H1 (cell line): ENCODE measurements at regions not wholly inside any gene's neighbourhood (a gene's known extent, or its start where the extent isn't known, plus 50 kb on each side); places are given as distances from the start of the nearest gene placed in this dataset.
A peak's percentile ranks its signal among the peaks of the same experiment; 100 is the strongest.

ENCODE experiments used
- BRCA1 ChIP-seq: IDR thresholded peaks from 2 replicates; pipeline ENCODE4 v1.6.1; 2012; ENCODE audit warnings: low read depth, low read length, improper control_type of control experiment
- CREB1 ChIP-seq: IDR thresholded peaks from 2 replicates; pipeline ENCODE4 v1.6.1; 2012; ENCODE audit warnings: inconsistent platforms
- FOSL1 ChIP-seq: IDR thresholded peaks from 2 replicates; pipeline ENCODE4 v1.6.1; 2011; ENCODE audit warnings: mild to moderate bottlenecking, low read depth, low read length, moderate library complexity; ENCODE audit not compliant: insufficient read depth
- GTF2F1 ChIP-seq: IDR thresholded peaks from 2 replicates; pipeline ENCODE4 v1.6.1; 2012; ENCODE audit warnings: low read depth, low read length, improper control_type of control experiment, borderline replicate concordance
- HDAC2 ChIP-seq, 2 experiments: fragments of 300-600 bp in 1 of 2; sonication (generic) in 1 of 2; IDR thresholded peaks; 2 replicates each; pipeline ENCODE4 v1.6.1; 2011 to 2012; ENCODE audit warnings: low read depth in 2 of 2, low read length in 2 of 2, mild to moderate bottlenecking in 2 of 2, moderate library complexity in 2 of 2, borderline replicate concordance in 1 of 2, inconsistent platforms in 1 of 2
- HDAC6 ChIP-seq: IDR thresholded peaks from one replicate; pipeline ENCODE4 v1.7.1; 2012; ENCODE audit warnings: low read depth, mild to moderate bottlenecking, inconsistent platforms, low read length, moderate library complexity
- JUND ChIP-seq: IDR thresholded peaks from 2 replicates; pipeline ENCODE4 v1.6.1; 2011; ENCODE audit warnings: mild to moderate bottlenecking, improper control_type of control experiment, low read length
- KDM1A ChIP-seq: fragments of 200-600, 300-600 bp; sonication (generic); IDR thresholded peaks from 2 replicates; pipeline ENCODE4 v1.7.1; 2016; ENCODE audit warnings: mild to moderate bottlenecking, low read length, borderline replicate concordance
- KDM4A ChIP-seq: IDR thresholded peaks from one replicate; pipeline ENCODE4 v1.7.1; 2012; ENCODE audit warnings: low read depth, mild to moderate bottlenecking, moderate library complexity, low read length, inconsistent platforms; ENCODE audit not compliant: severe bottlenecking
- NANOG ChIP-seq: IDR thresholded peaks from 2 replicates; pipeline ENCODE4 v1.6.1; 2011; ENCODE audit warnings: low read length, low read depth, mild to moderate bottlenecking, inconsistent platforms; ENCODE audit not compliant: insufficient read depth, poor library complexity, severe bottlenecking
- POU5F1 ChIP-seq: IDR thresholded peaks from 2 replicates; pipeline ENCODE4 v1.6.1; 2011; ENCODE audit warnings: low read depth, mild to moderate bottlenecking, low read length, moderate library complexity
- RAD21 ChIP-seq, 2 experiments: IDR thresholded peaks in 1 of 2; conservative IDR thresholded peaks in 1 of 2; 2 replicates each; pipeline ENCODE4 v1.6.1; 2011; ENCODE audit warnings: low read depth in 2 of 2, low read length in 2 of 2, improper control_type of control experiment in 1 of 2, inconsistent platforms in 1 of 2, mild to moderate bottlenecking in 1 of 2, moderate library complexity in 1 of 2
- SIRT6 ChIP-seq: IDR thresholded peaks from one replicate; pipeline ENCODE4 v1.7.1; 2012; ENCODE audit warnings: low read length, inconsistent platforms
- SP1 ChIP-seq: IDR thresholded peaks from 2 replicates; pipeline ENCODE4 v1.6.1; 2011; ENCODE audit warnings: low read depth, low read length
- SP4 ChIP-seq: IDR thresholded peaks from 2 replicates; pipeline ENCODE4 v1.6.1; 2012; ENCODE audit warnings: low read length, inconsistent platforms
- TAF1 ChIP-seq: IDR thresholded peaks from 2 replicates; pipeline ENCODE4 v1.6.1; 2011; ENCODE audit warnings: mild to moderate bottlenecking, low read depth, low read length
- TAF7 ChIP-seq: optimal IDR thresholded peaks from 2 replicates; pipeline ENCODE3; 2011; ENCODE audit warnings: low read depth, mild to moderate bottlenecking, inconsistent platforms, low read length, moderate library complexity, borderline replicate concordance
- TBP ChIP-seq: IDR thresholded peaks from 2 replicates; pipeline ENCODE4 v1.6.1; 2011; ENCODE audit warnings: low read depth, low read length, improper control_type of control experiment
- TEAD4 ChIP-seq: IDR thresholded peaks from 2 replicates; pipeline ENCODE4 v1.6.1; 2012; ENCODE audit warnings: low read depth, low read length, inconsistent platforms, mixed read lengths
- ZNF274 ChIP-seq: IDR thresholded peaks from 2 replicates; pipeline ENCODE4 v1.7.0; 2012; ENCODE audit warnings: low read length, borderline replicate concordance; ENCODE audit errors: extremely low read depth
- TF ChIP-seq, protein P1 (sequence below), 3 experiments: IDR thresholded peaks; 1 replicate in 2 of 3; 2 replicates in 1 of 3; pipeline versions ENCODE4 v1.5.1 to v1.6.1; 2011; ENCODE audit warnings: low read length in 3 of 3, mild to moderate bottlenecking in 3 of 3, inconsistent platforms in 2 of 3, low read depth in 1 of 3, moderate library complexity in 1 of 3; ENCODE audit not compliant: insufficient read depth in 1 of 3; ENCODE audit errors: control extremely low read depth in 1 of 3

DNA sequence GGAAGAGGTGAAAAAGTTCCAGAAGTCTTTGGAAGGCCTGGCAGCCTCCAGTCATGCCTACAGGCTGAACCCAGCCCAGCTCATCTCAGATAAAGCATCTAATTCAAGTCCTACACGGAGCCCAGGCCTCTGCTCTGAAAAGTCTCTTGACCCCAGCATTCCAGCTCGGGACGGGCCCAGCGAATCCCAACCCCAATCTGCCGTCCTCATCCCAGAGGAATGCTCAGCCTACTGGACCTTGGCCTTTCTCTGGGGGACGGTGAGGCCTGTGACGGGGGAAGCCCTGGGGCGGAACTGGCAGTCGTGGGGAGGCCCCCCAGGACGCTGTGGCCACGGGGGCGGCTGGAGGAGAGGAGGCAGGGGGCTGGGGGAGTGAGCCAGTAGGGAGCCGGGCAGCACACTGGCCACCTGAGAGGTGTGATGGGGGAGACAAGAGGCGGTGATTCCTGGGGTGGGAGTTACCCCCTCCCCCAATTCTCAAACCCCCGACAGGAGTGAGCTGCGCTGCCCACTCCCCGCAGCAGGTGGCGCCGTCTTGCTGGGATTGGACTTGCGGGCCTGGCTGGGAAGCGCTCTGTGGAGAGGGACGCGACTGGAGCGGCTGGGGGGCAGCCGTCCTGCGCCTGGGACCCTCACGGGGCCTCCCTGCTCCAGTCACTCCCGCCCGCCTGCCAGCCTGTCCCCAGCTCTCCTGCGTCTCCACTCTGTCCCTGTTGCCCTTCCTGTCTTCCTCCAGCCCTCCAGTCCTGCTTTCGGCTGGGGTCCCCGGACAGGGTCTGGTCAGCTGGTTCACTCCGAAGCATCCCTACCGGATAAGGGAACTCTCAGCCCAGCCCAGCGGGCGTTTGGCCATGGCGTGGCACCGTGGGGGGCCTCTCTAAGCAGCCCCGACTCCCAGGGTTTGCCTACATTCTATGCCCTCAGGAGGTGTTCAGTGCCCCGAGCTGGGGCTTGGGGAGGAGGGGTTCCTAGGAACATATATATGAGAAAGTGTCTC is 182.6 kb upstream of the HAAO start (continued):
- TF ChIP-seq KDM1A: no peak
- TF ChIP-seq ZNF274: no peak
- TF ChIP-seq TAF7: peak; percentile 21
- no peak for TF ChIP-seq HDAC6
- no peak for TF ChIP-seq SP4
- TF ChIP-seq SP1: no peak
- no peak for TF ChIP-seq HDAC2 (IDR thresholded peaks at IDR 0.05; ENCODE audit: borderline replicate concordance in 1 of 2, low read depth in 2 of 2, low read length in 2 of 2)
- peak; percentile 25 for TF ChIP-seq NANOG
- no peak for TF ChIP-seq JUND
- no peak for TF ChIP-seq GTF2F1
- TF ChIP-seq RAD21 (IDR thresholded peaks at IDR 0.05 in 1 of 2, conservative IDR thresholded peaks at IDR 0.05 in 1 of 2; ENCODE audit: low read depth in 2 of 2, low read length in 2 of 2): peak; percentile 88 to 92
- TF ChIP-seq, protein P1, sequence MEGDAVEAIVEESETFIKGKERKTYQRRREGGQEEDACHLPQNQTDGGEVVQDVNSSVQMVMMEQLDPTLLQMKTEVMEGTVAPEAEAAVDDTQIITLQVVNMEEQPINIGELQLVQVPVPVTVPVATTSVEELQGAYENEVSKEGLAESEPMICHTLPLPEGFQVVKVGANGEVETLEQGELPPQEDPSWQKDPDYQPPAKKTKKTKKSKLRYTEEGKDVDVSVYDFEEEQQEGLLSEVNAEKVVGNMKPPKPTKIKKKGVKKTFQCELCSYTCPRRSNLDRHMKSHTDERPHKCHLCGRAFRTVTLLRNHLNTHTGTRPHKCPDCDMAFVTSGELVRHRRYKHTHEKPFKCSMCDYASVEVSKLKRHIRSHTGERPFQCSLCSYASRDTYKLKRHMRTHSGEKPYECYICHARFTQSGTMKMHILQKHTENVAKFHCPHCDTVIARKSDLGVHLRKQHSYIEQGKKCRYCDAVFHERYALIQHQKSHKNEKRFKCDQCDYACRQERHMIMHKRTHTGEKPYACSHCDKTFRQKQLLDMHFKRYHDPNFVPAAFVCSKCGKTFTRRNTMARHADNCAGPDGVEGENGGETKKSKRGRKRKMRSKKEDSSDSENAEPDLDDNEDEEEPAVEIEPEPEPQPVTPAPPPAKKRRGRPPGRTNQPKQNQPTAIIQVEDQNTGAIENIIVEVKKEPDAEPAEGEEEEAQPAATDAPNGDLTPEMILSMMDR (IDR thresholded peaks at IDR 0.05; ENCODE audit: control extremely low read depth in 1 of 3, insufficient read depth in 1 of 3, low read depth in 1 of 3, low read length in 3 of 3): peak; percentile 85 to 91 (median 89)
- TF ChIP-seq KDM4A: peak; percentile 44
- TF ChIP-seq TBP: no peak
- TF ChIP-seq TAF1: no peak
- TF ChIP-seq FOSL1: no peak
- no peak for TF ChIP-seq CREB1
- peak; percentile 24; the same call in 1 of the 2 replicates for TF ChIP-seq TEAD4
- no peak for TF ChIP-seq SIRT6
- no peak for TF ChIP-seq BRCA1
- TF ChIP-seq POU5F1: no peak
